ENCODE measurements at regions not wholly inside any gene's neighbourhood (a gene's known extent, or its start where the extent isn't known, plus 50 kb on each side); places are given as distances from the start of the nearest gene placed in this dataset.
A peak's percentile ranks its signal among the peaks of the same experiment; 100 is the strongest.

DNA sequence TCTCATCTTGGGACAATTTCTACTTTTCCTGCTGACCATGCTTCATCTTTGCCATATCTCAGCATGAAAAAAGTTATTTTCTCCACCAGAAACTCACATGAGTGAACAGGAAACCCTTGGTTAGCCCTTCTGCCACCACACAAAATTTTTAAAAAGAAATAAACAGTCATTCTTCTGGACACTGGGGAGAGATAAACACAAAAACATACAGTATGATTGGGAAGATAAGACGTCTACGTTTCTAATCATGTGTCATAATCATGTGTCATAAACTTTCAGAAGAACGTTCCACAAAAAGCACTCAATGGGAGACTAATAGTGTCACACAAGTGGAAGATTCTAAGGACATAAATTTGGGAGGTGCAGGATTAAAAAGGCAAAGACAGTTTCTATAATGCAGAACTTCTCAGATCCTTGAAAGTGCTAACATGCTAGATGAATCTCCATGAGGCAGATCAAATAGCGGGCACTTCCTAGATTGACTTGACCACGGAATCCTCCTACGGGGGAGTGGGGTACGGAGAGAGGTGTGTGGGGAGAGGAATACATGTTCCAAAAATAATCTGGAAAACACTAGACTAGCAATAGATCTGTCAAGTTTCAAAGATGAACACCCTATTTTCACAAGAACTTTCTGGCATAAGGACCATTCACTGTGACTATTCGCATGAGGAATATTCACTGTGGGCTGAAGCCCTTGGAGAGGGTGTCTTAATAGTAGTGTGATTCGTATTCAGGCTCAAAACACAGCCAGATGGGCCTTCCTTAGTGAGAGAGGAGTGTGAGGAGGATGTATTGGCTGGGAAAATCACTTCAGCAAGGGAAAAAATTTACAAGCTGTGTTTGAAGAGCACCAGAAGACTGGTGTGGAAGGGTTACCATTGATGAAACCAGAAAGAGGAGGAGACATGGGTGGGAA, 206.7 kb downstream of the SETD4 start:
- no peak for DNase-seq (ENCODE audit: low read depth in 4 of 4, low spot score in 3 of 4)

GRCh38 chr21:35852820-35853219, 207.5 kb downstream of the SETD4 start:
- DNase-seq (ENCODE audit: low read depth in 4 of 4, low spot score in 3 of 4): no peak

- DNase-seq (ENCODE audit: low read depth in 4 of 4, low spot score in 3 of 4): no peak
Observed at GRCh38 chr21:35850542-35851103, 209.7 kb downstream of the SETD4 start.

GRCh38 chr21:35850029-35850428, 210.3 kb downstream of the SETD4 start:
- DNase-seq (ENCODE audit: low read depth in 4 of 4, low spot score in 3 of 4): no peak

DNA sequence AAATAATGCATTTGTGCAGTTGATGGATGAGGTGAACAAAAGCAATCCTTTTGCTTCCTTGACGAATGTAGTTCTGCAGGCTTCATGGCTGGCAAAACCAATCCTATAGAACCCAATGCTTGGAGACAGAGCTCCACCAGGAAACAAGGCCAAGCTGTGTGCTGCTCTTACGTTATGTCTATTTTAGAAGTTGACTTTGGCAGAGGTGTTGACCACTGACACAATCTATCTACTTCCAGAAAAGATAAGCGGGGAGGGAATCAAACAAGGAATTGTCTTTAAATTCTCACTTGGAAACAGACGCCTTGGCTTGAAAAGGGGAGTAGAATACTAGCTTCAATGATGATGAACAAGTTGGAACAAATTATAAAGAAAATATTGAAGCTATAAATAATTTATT, 211.2 kb downstream of the SETD4 start:
- DNase-seq (ENCODE audit: low read depth in 4 of 4, low spot score in 3 of 4): no peak

- no peak for DNase-seq (ENCODE audit: low read depth in 4 of 4, low spot score in 3 of 4)
Observed at GRCh38 chr21:35843911-35844667, 216.2 kb downstream of the SETD4 start.

GRCh38 chr21:35840949-35841348, 219.4 kb downstream of the SETD4 start:
- no peak for DNase-seq (ENCODE audit: low read depth in 4 of 4, low spot score in 3 of 4)

DNA sequence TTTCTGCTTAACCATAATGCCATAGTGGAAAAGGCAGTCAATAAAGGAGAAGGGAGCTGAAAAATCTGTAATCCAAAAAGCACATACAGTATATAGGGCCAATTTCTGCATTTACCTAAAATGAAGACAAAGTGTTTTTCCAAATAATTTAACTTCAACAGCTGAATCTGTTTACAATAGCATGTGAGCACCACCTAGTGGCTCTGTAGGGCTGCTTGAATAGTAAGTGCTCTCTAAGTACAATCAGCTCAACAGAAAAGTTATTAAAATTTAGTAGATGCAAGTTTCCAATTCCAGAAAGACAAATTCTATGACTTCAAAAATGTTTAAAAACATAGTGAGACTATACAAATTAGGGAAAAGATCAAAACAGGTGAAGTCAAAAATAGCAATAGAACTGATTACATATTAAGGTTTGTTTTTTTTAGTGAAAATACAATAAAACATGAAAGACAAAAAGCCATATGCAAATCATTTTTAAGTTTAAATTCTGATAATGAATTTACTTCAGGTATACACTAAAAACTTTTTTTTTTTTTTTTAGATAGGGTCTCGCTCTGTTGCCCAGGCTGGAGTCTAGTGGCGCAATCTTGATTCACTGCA, 220.0 kb downstream of the SETD4 start:
- DNase-seq (ENCODE audit: low read depth in 4 of 4, low spot score in 3 of 4): peak; percentile 28 to 53 (median 40)

- no peak for DNase-seq (ENCODE audit: low read depth in 4 of 4, low spot score in 3 of 4)
Observed at GRCh38 chr21:35838987-35839763, 221.2 kb downstream of the SETD4 start.

DNA sequence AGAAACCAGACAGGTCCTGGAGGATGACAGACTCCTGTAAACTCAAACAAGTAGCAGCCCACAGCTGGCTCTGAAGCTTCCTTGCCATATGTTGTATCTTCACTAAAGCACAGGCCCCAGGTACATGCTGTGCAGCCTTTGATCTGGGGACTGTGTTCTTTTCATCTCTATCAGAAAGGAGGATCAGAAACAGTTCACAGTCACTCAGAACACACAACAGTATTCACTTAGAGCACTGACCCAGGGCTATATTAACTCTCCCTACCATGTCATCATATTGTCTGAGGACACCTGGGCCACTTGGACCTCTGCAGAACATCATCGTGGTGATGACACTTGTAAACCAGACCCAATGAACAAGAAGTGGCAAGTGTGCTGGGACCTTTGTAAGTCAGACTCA, 222.0 kb downstream of the SETD4 start:
- DNase-seq (ENCODE audit: low read depth in 4 of 4, low spot score in 3 of 4): no peak

- no peak for DNase-seq (ENCODE audit: low read depth in 4 of 4, low spot score in 3 of 4)
Observed at GRCh38 chr21:35833991-35834390, 226.3 kb downstream of the SETD4 start.

DNA sequence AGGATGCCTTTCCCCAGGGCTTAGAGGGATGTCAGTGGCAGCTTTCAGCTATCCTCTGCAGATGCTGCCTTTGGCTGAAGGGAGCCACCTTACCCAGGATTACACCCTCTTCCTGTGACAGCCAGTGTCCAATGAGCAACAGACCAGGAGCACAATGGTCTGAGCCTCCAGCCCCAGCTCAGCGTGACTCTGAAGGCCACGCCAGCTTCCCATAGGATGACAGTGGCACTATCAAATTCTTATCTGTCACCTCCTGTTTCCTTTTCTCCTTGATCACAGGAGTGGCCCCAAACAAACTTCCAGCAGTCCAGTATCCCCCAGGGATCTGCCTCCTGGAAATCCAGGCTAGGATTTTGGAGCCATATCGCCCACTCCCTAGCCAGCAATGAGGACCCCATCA, 226.9 kb downstream of the SETD4 start:
- no peak for DNase-seq (ENCODE audit: low read depth in 4 of 4, low spot score in 3 of 4)

DNA sequence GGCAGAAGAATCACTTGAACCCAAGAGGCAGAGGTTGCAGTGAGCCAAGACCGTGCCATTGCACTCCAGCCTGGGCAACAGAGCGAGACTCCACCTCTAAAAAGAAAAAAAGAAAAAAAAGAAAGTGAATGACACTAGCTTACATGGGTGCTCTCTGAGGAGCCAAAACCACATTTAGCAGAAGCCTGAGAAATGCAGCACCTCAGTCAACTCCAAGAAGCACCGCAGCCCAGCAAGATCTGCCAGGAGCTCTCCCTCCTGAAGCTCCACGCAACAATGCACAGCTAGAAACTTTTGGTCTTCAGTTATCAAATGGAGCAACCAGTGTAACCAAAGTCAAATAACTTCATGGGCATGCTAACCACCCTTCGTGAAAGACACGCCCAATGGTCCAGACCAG, 229.1 kb downstream of the SETD4 start:
- no peak for DNase-seq (ENCODE audit: low read depth in 4 of 4, low spot score in 3 of 4)

DNA sequence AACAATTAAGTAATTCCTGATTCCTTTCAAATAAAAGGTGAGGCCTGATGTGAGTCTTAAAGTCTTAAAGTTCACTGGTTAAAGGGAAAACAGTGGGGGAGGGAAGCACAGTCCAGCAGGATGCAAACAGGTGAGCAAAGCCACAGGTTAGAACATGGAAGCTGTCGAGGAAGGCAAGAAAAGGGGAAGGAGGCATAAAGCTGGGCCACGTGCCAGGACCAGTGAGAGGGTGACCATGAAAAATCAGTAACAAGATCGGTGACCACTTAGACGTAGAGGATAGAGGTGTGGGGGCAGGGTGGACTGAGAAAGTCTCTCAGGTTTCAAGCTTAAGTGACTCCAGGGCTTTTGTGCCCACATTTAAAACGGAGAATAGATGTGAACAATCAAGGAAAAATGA, 231.3 kb downstream of the SETD4 start:
- no peak for DNase-seq (ENCODE audit: low read depth in 4 of 4, low spot score in 3 of 4)

DNA sequence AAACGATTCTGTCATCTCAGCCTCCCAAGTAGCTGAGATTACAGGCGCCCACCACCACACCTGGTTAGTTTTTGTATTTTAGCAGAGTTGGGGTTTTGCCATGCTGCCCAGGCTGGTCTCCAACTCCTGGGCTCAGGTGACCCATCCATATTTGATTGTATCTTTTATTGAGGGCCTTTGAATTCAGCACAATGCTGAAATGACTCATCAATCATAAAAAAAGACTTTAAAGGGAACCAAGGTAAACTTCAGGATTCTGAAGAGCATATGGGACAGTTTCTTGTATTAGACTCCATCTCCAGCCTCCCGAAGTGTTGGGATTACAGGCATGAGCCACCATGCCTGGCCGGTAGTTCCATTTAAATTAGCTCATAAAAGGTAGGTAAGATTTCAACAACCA, 232.2 kb downstream of the SETD4 start:
- DNase-seq (ENCODE audit: low read depth in 4 of 4, low spot score in 3 of 4): no peak

- no peak for DNase-seq (ENCODE audit: low read depth in 4 of 4, low spot score in 3 of 4)
Observed at GRCh38 chr21:35827004-35827403, 233.3 kb downstream of the SETD4 start.

GRCh38 chr21:35825370-35826353, 234.7 kb downstream of the SETD4 start:
- no peak for DNase-seq (ENCODE audit: low read depth in 4 of 4, low spot score in 3 of 4)

DNA sequence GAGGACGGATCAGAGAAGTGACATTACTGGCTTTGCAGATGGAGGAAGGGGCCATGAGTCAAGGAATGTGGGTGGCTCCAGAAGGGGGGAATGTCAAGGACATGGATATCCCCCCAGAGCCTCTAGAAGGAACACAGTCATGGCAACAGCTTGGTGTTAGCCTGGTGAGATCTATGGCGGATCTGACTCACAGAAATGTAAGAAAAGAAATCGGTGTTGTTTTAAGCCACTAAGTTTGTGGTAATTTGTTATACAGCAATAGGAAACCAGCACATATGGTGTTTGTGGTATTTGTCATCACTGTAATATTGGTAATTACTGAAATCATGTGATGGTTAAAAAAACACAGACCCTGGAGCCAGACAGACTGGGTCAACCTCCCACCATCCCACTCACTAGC, 236.2 kb downstream of the SETD4 start:
- DNase-seq (ENCODE audit: low read depth in 4 of 4, low spot score in 3 of 4): no peak

GRCh38 chr21:35819134-35819533, 241.2 kb downstream of the SETD4 start:
- DNase-seq (ENCODE audit: low read depth in 4 of 4, low spot score in 3 of 4): no peak

All from right renal pelvis (tissue), 4 donors.